ENCODE measurements at regions not wholly inside any gene's neighbourhood (a gene's known extent, or its start where the extent isn't known, plus 50 kb on each side); places are given as distances from the start of the nearest gene placed in this dataset.
A peak's percentile ranks its signal among the peaks of the same experiment; 100 is the strongest.

DNA sequence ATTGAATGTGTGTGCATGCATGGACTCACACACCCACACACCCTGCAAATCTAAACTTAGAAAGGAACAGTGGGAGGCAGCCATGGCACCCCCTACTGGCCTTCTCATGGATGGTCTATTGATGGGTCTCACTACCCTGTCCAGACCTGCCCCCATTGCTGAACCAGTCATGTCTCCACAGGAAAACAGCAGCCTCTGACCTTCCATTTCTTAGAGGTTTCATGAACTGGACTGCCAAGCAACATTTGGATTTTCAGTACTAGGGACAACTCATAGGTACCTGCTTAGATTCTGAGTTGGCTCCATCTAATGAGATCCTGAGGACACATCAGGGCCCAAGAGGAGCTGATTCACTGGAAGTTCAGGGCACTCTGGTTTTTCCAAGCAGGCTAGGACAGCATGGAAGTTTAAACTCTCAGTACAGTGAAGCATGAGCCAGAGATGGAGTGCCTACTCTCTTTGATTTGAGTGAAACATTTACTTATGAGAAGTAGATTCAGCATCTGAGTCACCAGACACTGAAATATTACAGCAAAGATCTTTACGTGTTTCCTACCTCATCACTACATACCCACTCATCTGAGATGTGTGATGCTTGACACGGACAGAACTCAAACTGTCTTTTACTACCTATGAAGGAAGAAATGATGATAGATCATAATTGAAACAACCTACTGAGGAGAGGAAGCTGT, 98.9 kb upstream of the PLEKHG7 start:
- peaks cover 53% of the 10 kb centered on the region for H3K4me1 Mint-ChIP-seq (ENCODE audit: low read depth)
- peaks cover 26% of the 10 kb centered on the region for H3K9me3 Mint-ChIP-seq
- no peak for DNase-seq
- H3K27me3 Mint-ChIP-seq (ENCODE audit: low read depth), result no peaks in the 10 kb centered on the region
- ATAC-seq, result peak; percentile 94
- peaks cover 11% of the 10 kb centered on the region for H3K36me3 Mint-ChIP-seq (ENCODE audit: insufficient read depth)
- peak overlapping the region; percentile 35 for H3K4me3 Mint-ChIP-seq

DNA sequence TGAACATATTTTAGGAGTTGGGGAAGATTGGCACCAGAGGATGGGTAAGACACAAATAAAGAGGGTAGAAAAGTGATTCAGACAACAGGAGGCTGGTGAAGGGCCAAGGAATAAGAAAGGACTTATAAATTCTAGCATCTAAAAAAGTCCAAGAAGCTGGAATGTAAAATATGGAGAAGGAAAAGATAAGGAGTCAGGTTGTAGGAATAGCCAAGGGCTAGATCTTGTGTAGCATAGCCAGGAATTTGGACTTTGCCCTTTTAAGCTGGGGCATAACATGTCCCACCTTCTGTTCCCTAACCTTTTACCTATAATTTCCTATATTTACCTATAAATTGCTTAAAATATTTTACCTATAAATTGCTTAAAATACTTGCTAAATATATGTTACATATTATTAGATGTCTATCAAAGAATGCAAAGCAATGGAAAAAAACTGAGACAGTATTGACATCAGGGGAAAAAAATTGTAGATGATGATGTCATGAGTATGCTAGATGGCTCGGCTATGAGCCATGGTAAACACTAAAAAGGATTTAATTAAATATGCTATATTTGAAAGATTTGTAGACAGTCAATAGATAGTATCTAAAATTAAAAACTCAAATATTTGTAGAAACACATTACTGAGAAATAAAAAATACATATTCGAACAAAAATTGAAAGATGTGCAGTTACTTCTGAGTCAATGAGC, 99.7 kb upstream of the PLEKHG7 start:
- H3K9me3 Mint-ChIP-seq, result peaks cover 31% of the 10 kb centered on the region

DNA sequence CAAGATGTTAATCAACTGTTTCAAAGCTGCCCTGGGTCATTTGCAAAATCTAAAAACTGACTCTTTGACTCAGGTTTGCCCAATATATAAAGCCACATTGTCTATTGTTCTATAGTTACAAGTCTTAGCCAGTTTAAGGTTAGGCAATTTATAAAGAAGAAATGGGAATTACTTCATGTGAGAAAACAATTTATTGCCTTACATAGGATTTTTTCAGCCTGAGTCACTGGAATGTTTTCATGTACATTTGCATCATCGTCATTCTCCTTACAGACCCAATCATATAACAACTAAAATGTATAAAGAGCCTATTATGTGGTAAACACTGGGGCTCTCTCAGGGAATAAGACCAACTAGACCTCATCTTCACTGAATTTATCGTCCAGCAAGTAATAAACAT, 100.3 kb upstream of the PLEKHG7 start:
- H3K27me3 Mint-ChIP-seq (ENCODE audit: low read depth), result no peaks in the 10 kb centered on the region
- H3K4me3 Mint-ChIP-seq, result no peak overlapping the region
- no peak for ATAC-seq
- H3K4me1 Mint-ChIP-seq (ENCODE audit: low read depth), result peaks cover 56% of the 10 kb centered on the region
- peaks cover 31% of the 10 kb centered on the region for H3K9me3 Mint-ChIP-seq
- peaks cover 11% of the 10 kb centered on the region for H3K36me3 Mint-ChIP-seq (ENCODE audit: insufficient read depth)
- no peak for DNase-seq

More for the DNA sequence above, 99.7 kb upstream of the PLEKHG7 start:
- H3K27me3 Mint-ChIP-seq (ENCODE audit: low read depth), result no peaks in the 10 kb centered on the region
- ATAC-seq (no peak), DNase-seq (no peak)
- peaks cover 11% of the 10 kb centered on the region for H3K36me3 Mint-ChIP-seq (ENCODE audit: insufficient read depth)
- H3K4me1 Mint-ChIP-seq (ENCODE audit: low read depth), result peaks cover 52% of the 10 kb centered on the region
- no peak overlapping the region for H3K4me3 Mint-ChIP-seq

DNA sequence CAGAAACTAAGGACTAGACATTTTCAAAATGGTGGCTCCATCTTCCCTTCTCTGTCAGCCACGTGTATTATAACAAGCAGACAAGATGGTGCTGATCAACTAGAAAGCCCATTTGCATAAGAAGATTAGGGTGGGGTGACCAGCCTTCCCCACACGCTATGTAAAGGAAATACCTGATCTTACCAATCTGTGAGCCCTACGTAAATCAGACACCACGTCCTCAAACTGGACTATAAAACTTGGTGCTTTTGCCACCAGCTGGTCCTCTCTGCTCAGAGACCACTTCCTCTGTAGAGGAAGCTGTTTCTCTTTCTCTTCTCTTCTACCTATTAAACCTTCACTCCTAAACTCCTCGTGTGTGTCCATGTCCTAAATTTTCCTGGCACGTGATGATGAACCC, 101.1 kb upstream of the PLEKHG7 start:
- no peak for ATAC-seq
- Mint-ChIP-seq H3K9me3 (peaks cover 31% of the 10 kb centered on the region), H3K4me3 (no peak overlapping the region), H3K36me3 (ENCODE audit: insufficient read depth) (peaks cover 11% of the 10 kb centered on the region), H3K27me3 (ENCODE audit: low read depth) (no peaks in the 10 kb centered on the region), H3K4me1 (ENCODE audit: low read depth) (peaks cover 62% of the 10 kb centered on the region)
- no peak for DNase-seq

DNA sequence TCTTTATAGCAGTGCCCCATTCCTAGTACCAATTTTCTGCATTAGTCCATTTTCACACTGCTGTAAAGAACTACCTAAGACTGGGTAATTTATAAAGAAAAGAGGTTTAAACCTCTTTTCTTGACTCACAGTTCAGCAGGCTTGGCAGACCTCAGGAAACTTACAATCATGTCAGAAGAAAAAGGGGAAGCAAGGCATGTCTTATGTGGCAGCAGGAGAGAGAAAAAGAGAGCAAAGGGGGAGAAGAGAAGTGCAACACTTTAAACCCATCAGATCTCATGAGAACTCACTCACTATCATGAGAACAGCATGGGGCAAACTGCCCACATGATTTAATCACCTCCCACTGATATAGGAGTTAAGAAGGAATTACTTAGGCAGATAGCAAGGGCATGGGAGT, 101.6 kb upstream of the PLEKHG7 start:
- no peak overlapping the region for H3K4me3 Mint-ChIP-seq
- H3K36me3 Mint-ChIP-seq (ENCODE audit: insufficient read depth), result peaks cover 11% of the 10 kb centered on the region
- H3K9me3 Mint-ChIP-seq, result peaks cover 31% of the 10 kb centered on the region
- DNase-seq (no peak), ATAC-seq (no peak)
- H3K4me1 Mint-ChIP-seq (ENCODE audit: low read depth), result peaks cover 67% of the 10 kb centered on the region
- H3K27me3 Mint-ChIP-seq (ENCODE audit: low read depth), result no peaks in the 10 kb centered on the region

DNA sequence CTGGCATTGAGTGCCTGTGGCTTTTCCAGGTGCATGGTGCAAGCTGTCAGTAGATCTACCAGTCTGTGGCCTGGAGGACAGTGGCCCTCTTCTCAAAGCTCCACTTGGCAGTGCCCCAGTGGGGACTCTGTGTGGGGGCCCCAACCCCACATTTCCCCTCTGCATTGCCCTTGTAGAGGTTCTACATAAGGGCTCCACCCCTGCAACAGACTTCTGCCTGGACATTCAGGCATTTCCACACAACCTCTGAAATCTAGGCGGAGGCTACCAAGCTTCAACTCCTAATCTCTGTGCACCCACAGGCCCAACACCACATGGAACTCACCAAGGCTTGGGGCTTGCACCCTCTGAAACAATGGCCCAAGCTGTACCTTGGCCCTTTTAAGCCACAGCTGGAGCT, 102.7 kb upstream of the PLEKHG7 start:
- H3K9me3 Mint-ChIP-seq, result peaks cover 35% of the 10 kb centered on the region
- H3K36me3 Mint-ChIP-seq (ENCODE audit: insufficient read depth), result peaks cover 11% of the 10 kb centered on the region
- DNase-seq (no peak), ATAC-seq (no peak)
- H3K4me3 Mint-ChIP-seq, result no peak overlapping the region
- peaks cover 76% of the 10 kb centered on the region for H3K4me1 Mint-ChIP-seq (ENCODE audit: low read depth)
- no peaks in the 10 kb centered on the region for H3K27me3 Mint-ChIP-seq (ENCODE audit: low read depth)

DNA sequence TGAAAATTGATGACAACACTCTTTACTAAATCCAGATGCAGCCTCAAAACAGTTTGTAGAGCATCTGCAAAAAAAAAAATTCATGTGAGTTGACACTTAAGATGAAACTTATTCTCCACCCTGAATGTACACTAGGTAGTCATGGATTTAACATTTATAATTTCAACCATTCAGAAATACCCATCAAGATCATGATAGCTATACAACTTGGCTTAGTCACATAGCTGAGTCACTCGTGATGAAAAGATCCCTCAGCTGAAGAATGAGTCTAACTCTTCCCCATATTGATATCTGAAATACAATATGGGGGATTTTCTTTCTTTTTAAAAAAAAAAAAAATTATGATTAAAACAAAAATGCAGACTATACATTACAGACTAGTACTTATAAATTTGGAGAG, 104.8 kb upstream of the PLEKHG7 start:
- DNase-seq, result no peak

DNA sequence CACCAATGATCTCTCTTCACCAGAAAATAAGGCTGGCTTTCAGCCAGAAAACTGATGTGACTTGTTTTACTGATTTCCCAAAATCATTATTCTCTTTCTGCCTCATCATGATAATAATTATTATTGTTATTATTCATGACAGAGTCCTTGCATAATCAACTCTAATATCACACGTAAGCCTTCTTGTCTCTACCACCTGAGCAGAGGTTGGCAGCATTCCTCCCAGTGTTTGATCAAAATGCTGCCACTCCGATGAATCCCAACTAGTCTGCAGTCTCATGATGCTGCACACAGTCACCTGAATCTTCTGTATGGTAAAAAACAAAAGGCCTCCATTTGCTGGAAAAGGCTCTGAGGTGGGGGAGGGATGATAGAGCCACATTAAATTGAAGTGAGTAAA, 105.7 kb upstream of the PLEKHG7 start:
- DNase-seq (no peak), ATAC-seq (no peak)
- Mint-ChIP-seq H3K27me3 (ENCODE audit: low read depth) (no peaks in the 10 kb centered on the region), H3K4me1 (ENCODE audit: low read depth) (peaks cover 87% of the 10 kb centered on the region), H3K9me3 (peaks cover 35% of the 10 kb centered on the region), H3K4me3 (no peak overlapping the region), H3K36me3 (ENCODE audit: insufficient read depth) (peaks cover 11% of the 10 kb centered on the region)

More for the DNA sequence above, 104.8 kb upstream of the PLEKHG7 start:
- peak; percentile 67 to 69 for ATAC-seq
- H3K9me3 Mint-ChIP-seq, result peaks cover 35% of the 10 kb centered on the region
- H3K4me1 Mint-ChIP-seq (ENCODE audit: low read depth), result peaks cover 85% of the 10 kb centered on the region
- peaks cover 11% of the 10 kb centered on the region for H3K36me3 Mint-ChIP-seq (ENCODE audit: insufficient read depth)
- no peaks in the 10 kb centered on the region for H3K27me3 Mint-ChIP-seq (ENCODE audit: low read depth)
- peak overlapping the region; percentile 3 for H3K4me3 Mint-ChIP-seq

DNA sequence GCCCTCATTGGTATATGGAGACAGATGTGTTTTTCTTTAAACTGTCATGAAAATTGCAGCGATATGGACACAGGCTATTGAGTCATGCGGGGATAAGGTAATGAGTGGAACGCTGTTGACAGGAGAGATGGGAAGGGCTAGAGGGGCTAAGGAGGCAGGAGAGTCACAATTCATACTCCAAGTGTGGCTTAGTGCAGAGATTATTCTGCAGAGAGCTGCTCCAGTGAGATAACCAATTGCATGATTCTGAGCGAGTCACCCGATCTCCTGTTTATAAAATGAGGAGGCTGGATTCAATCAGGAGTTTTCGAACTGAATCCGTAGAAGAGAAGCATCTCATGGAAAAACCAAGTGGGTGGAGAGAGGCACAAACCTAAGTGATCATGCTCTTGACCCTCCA, 106.4 kb upstream of the PLEKHG7 start:
- Mint-ChIP-seq H3K9me3 (peaks cover 29% of the 10 kb centered on the region), H3K4me1 (ENCODE audit: low read depth) (peaks cover 87% of the 10 kb centered on the region), H3K4me3 (no peak overlapping the region)

DNA sequence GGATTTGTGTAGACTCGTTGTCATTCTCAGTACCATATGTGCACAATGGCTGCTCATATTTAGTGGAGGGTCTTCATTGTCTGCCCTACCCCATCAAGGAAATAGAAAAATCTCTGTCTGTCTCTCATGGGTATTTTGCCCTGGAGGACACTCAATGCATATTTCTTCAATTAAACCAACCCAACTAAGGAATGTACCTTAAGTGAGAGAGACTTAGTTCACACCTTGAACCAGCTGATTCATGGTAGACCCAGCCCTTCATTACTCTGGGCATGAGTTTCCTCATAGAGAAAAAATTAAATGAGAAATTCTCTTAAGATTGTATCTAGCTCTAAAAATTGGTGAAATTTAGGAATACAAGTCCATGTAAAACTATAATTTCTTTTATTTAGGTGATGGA, 107.1 kb upstream of the PLEKHG7 start:
- H3K36me3 Mint-ChIP-seq (ENCODE audit: insufficient read depth), result peaks cover 4% of the 10 kb centered on the region
- H3K27me3 Mint-ChIP-seq (ENCODE audit: low read depth), result no peaks in the 10 kb centered on the region
- ATAC-seq, result no peak

More for the DNA sequence above, 106.4 kb upstream of the PLEKHG7 start:
- Mint-ChIP-seq H3K36me3 (ENCODE audit: insufficient read depth) (peaks cover 11% of the 10 kb centered on the region), H3K27me3 (ENCODE audit: low read depth) (no peaks in the 10 kb centered on the region)
- DNase-seq (no peak), ATAC-seq (no peak)

DNA sequence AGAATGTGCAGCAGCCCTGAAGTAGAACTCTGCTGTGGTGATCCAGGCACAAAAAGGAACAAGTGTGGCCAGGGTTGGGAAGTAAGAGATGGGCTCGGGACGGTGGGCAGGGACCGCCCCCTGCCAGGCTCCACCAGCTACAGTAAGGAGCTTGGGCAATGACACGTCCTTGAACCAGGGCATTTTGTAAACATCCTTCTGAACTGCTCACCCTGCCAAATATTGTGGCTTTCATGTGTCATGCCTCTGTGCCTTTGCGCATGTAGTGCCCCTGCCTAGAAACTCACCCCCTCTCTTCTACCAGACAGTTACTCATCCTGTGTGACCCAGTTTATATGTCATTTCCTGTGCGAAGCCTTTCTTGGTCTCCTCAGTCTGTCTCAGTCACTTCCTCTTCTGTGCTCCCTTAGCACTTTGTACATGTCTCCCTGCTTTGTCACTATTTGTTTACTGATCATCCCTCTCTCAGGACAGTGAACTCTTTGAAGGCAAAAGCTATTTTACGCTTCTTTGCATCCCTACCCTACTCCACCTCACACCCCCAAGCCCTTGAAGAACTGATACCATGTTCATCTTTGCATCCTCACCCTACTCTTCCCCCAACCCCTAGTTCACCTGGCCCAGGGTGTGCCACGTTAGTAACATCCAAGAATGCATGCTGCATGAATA, 108.9 kb upstream of the PLEKHG7 start:
- peaks cover 86% of the 10 kb centered on the region for H3K4me1 Mint-ChIP-seq (ENCODE audit: low read depth)
- peaks cover 2% of the 10 kb centered on the region for H3K36me3 Mint-ChIP-seq (ENCODE audit: insufficient read depth)
- no peaks in the 10 kb centered on the region for H3K27me3 Mint-ChIP-seq (ENCODE audit: low read depth)
- ATAC-seq (peak; percentile 90 to 91), DNase-seq (peak; percentile 66)
- peak overlapping the region; percentile 64 for H3K4me3 Mint-ChIP-seq
- peaks cover 15% of the 10 kb centered on the region for H3K9me3 Mint-ChIP-seq

More for the DNA sequence above, 107.1 kb upstream of the PLEKHG7 start:
- Mint-ChIP-seq H3K4me1 (ENCODE audit: low read depth) (peaks cover 85% of the 10 kb centered on the region), H3K9me3 (peaks cover 22% of the 10 kb centered on the region), H3K4me3 (no peak overlapping the region)
- no peak for DNase-seq

DNA sequence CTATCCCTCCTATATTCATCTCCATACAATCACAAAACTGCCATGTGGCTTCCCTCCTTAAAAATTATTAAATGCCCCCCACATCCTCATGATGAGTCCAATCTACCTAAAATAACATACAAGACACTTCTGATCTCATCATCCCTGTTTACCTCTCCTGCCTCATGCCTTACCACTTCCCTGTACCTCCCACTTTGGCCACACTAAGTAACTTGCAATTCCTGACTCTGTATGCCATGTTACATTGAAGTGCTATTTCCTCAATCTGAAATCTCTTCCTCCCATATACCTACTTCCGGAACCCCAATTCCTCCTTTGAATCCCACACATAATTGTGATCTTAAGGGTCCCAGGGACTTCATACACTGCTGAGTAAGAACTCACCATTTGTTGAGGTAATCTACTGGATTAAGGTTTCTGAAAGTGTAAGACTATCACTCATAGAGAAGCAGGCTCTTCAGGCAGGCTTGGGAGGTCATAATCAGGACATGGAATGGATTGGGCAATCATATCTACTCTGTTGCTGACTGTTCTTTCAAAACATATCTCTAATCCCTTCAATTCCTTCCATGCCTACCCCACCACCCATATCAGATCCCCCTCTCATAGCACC, 117.6 kb upstream of the PLEKHG7 start:
- H3K4me3 Mint-ChIP-seq, result no peak overlapping the region
- peaks cover 2% of the 10 kb centered on the region for H3K36me3 Mint-ChIP-seq (ENCODE audit: insufficient read depth)
- no peaks in the 10 kb centered on the region for H3K27me3 Mint-ChIP-seq (ENCODE audit: low read depth)
- ATAC-seq, result no peak
- peaks cover 16% of the 10 kb centered on the region for H3K9me3 Mint-ChIP-seq
- no peak for DNase-seq
- H3K4me1 Mint-ChIP-seq (ENCODE audit: low read depth), result peaks cover 7% of the 10 kb centered on the region

DNA sequence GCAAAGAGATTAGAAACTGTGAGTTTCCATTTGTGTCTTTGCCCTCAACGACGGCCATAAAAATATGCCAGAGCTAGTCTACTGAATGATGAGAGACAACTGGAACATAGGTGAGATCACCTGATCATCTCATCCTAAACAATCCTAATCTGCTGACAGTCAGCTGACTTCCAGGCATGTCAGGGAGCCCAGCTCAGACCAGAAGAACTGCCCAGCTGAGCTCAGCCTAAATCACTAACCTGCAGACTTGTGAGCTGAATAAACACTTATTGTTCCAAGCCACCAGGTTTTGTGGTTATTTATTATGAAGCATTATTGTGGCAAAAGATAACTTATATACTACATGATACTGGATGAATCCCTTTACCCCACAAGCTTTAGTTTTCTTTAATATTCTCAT, 118.9 kb upstream of the PLEKHG7 start:
- no peak overlapping the region for H3K4me3 Mint-ChIP-seq
- H3K4me1 Mint-ChIP-seq (ENCODE audit: low read depth), result no peaks in the 10 kb centered on the region
- H3K9me3 Mint-ChIP-seq, result peaks cover 11% of the 10 kb centered on the region
- H3K27me3 Mint-ChIP-seq (ENCODE audit: low read depth), result no peaks in the 10 kb centered on the region
- no peak for DNase-seq
- ATAC-seq, result no peak
- no peaks in the 10 kb centered on the region for H3K36me3 Mint-ChIP-seq (ENCODE audit: insufficient read depth)

DNA sequence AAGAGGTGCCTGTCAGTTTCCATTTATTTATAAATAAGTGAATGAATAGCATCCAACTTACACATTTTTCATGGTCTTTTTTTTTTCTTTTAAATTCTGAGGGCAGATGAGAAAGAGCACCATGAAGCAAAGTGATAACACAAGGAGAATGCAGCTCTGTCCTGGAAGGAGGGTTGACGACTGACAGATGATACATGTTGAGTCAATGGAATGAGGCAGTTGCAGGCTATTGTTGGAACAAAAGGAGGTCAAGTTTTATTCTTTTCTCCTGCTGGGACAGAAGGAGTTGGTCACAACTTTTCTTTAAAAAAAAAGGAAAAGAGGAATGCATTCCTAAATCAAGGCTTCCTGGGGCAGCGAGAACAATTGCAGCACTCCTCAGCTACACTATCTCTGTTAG, 119.9 kb upstream of the PLEKHG7 start:
- Mint-ChIP-seq H3K27me3 (ENCODE audit: low read depth) (no peaks in the 10 kb centered on the region), H3K9me3 (peaks cover 11% of the 10 kb centered on the region), H3K4me3 (no peak overlapping the region), H3K4me1 (ENCODE audit: low read depth) (no peaks in the 10 kb centered on the region), H3K36me3 (ENCODE audit: insufficient read depth) (no peaks in the 10 kb centered on the region)
- no peak for DNase-seq
- ATAC-seq, result no peak

All from activated T-cell treated with anti-CD3 and anti-CD28 coated beads, Interleukin-2, amount 50 U/mL, for 4 hours (primary cell).